Mesendoderm (in vitro differentiated cells): ENCODE measurements at regions not wholly inside any gene's neighbourhood (a gene's known extent, or its start where the extent isn't known, plus 50 kb on each side); places are given as distances from the start of the nearest gene placed in this dataset.
"Not testable (repeated sequence)": the region's sequence is repeated elsewhere in the genome, so short reads cannot be mapped to it uniquely, and the experiment has no call there.

Source experiments
- DNase-seq: peaks from one replicate; pipeline ENCODE4 v3.0.0; 2013
- H2AK5ac ChIP-seq: 2 replicates; pipeline ENCODE4 v1.6.1; 2013; ENCODE audit warnings: low read length, inconsistent platforms
- H2BK120ac ChIP-seq: 2 replicates; pipeline ENCODE4 v1.6.1; 2013; ENCODE audit warnings: low read depth, mild to moderate bottlenecking, low read length, moderate library complexity, mixed read lengths
- H2BK15ac ChIP-seq: replicated peaks from 2 replicates; pipeline ENCODE4 v1.6.1; 2013; ENCODE audit warnings: low read depth, mild to moderate bottlenecking, moderate library complexity
- H2BK5ac ChIP-seq: 2 replicates; pipeline ENCODE4 v1.6.1; 2013; ENCODE audit warnings: low read length, inconsistent platforms
- H3K18ac ChIP-seq: 2 replicates; pipeline ENCODE4 v1.6.1; 2013; ENCODE audit warnings: mild to moderate bottlenecking, low read length, mixed read lengths
- H3K23ac ChIP-seq: one replicate; pipeline ENCODE4 v1.6.1; 2013; ENCODE audit warnings: low read length
- H3K27ac ChIP-seq: 2 replicates; pipeline ENCODE4 v1.5.1; 2013; ENCODE audit warnings: low read depth, mild to moderate bottlenecking, inconsistent platforms, low read length, moderate library complexity
- H3K27me3 ChIP-seq: 2 replicates; pipeline ENCODE4 v1.6.1; 2013; ENCODE audit warnings: low read length, control low read depth, mild to moderate bottlenecking, inconsistent platforms; ENCODE audit not compliant: insufficient read depth, poor library complexity
- H3K36me3 ChIP-seq: 2 replicates; pipeline ENCODE4 v1.6.1; 2013; ENCODE audit warnings: low read length, inconsistent platforms; ENCODE audit not compliant: control insufficient read depth, insufficient read depth
- H3K4ac ChIP-seq: one replicate; pipeline ENCODE4 v1.6.1; 2013; ENCODE audit warnings: low read depth, mild to moderate bottlenecking, low read length, moderate library complexity
- H3K4me1 ChIP-seq: 2 replicates; pipeline ENCODE4 v1.6.1; 2013; ENCODE audit warnings: low read depth, low read length, inconsistent platforms; ENCODE audit not compliant: control insufficient read depth
- H3K4me2 ChIP-seq: 2 replicates; pipeline ENCODE4 v1.6.1; 2013; ENCODE audit warnings: low read length
- H3K4me3 ChIP-seq: 2 replicates; pipeline ENCODE4 v1.5.1; 2013; ENCODE audit warnings: mild to moderate bottlenecking, low read length
- H3K56ac ChIP-seq: one replicate; pipeline ENCODE4 v1.6.1; 2013; ENCODE audit warnings: low read length
- H3K79me1 ChIP-seq: 2 replicates; pipeline ENCODE4 v1.6.1; 2013; ENCODE audit warnings: low read length, inconsistent platforms
- H3K79me2 ChIP-seq: 2 replicates; pipeline ENCODE4 v1.6.1; 2013; ENCODE audit warnings: mild to moderate bottlenecking, low read length; ENCODE audit not compliant: control insufficient read depth, insufficient read depth
- H3K9ac ChIP-seq: 2 replicates; pipeline ENCODE4 v1.6.1; 2013; ENCODE audit warnings: low read length, inconsistent platforms
- H4K5ac ChIP-seq: one replicate; pipeline ENCODE4 v1.6.1; 2013; ENCODE audit warnings: low read length
- H4K8ac ChIP-seq: one replicate; pipeline ENCODE4 v1.6.1; 2013; ENCODE audit warnings: low read depth, mild to moderate bottlenecking, control low read depth, low read length, moderate library complexity
- WGBS: extraction: QIAGEN DNeasy Blood & Tissue Kit; methylation state at CpG from one replicate; pipeline ENCODE4 v1.1.7; 2013; ENCODE audit warnings: low lambda C conversion rate, missing lambda C conversion rate; ENCODE audit not compliant: insufficient coverage; ENCODE audit errors: extremely low coverage; 5-methylcytosine and 5-hydroxymethylcytosine counted together

DNA sequence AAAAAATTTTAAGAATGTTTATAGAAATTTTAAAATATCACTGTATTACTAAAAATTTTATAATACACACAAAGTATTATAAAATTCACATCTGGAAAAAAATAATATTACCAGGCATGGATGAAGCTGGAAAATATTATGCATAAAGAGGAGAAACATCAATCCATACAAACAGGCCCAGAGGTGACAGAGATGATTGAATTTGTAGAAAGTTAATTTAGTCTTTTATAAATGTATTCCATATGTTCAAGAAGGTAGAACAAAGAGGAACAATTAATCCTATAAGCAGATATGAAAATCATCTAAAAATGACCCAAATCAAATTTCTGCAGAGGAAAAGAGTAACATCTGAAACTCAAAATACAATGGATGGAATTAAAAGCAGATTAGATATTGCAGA is 605.2 kb upstream of the CELF4 start:
- H3K79me2 ChIP-seq, result no peaks in the 10 kb centered on the region
- H3K23ac ChIP-seq, result no peak overlapping the region
- H2BK15ac ChIP-seq, result no peak overlapping the region
- H4K8ac ChIP-seq, result no peak overlapping the region
- no peaks in the 10 kb centered on the region for H3K79me1 ChIP-seq
- no peak overlapping the region for H3K27ac ChIP-seq
- no peaks in the 10 kb centered on the region for H3K27me3 ChIP-seq
- H2AK5ac ChIP-seq, result no peak overlapping the region
- no peak overlapping the region for H3K9ac ChIP-seq
- H3K18ac ChIP-seq, result no peak overlapping the region
- no peak overlapping the region for H4K5ac ChIP-seq
- H2BK5ac ChIP-seq, result no peak overlapping the region
- no peak overlapping the region for H3K4ac ChIP-seq
- no peak overlapping the region for H2BK120ac ChIP-seq
- DNase-seq, result no peak
- no peak overlapping the region for H3K4me3 ChIP-seq
- H3K4me1 ChIP-seq, result no peaks in the 10 kb centered on the region
- no peaks in the 10 kb centered on the region for H3K36me3 ChIP-seq
- H3K4me2 ChIP-seq, result no peak overlapping the region
- H3K56ac ChIP-seq, result no peak overlapping the region

DNA sequence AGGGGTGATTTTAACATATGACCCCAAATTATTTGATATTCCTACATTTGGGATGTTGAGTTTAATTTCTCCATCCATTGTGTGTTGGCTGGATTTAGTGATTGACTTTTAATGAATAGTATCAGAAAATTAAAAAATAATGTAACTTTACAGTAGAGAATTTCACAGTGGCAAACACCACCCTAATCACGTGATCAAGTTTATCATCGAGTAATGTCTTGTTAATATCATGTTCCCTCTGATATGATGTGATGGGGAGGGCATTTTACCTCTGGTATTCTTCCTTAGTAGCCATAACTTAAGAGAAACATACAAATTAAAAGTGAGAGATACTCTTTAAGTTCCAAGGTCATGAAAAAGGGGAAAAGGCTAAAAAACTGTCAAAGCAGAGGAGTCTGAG is 602.0 kb upstream of the CELF4 start:
- H3K9ac ChIP-seq, result no peak overlapping the region

GRCh38 chr18:38153116-38153515 is 587.5 kb upstream of the CELF4 start:
- not testable (repeated sequence) for H2BK5ac ChIP-seq, H2BK120ac ChIP-seq

More for the DNA sequence above, 602.0 kb upstream of the CELF4 start:
- Histone ChIP-seq H3K4ac (no peak overlapping the region), H3K18ac (no peak overlapping the region), H3K4me1 (no peaks in the 10 kb centered on the region), H4K8ac (no peak overlapping the region), H2BK5ac (no peak overlapping the region), H2BK15ac (no peak overlapping the region), H2BK120ac (no peak overlapping the region), H3K79me2 (no peaks in the 10 kb centered on the region), H3K27ac (no peak overlapping the region), H3K27me3 (no peaks in the 10 kb centered on the region), H3K36me3 (no peaks in the 10 kb centered on the region), H3K56ac (no peak overlapping the region), H3K79me1 (no peaks in the 10 kb centered on the region), H3K4me2 (no peak overlapping the region), H3K4me3 (no peak overlapping the region), H3K23ac (no peak overlapping the region), H2AK5ac (no peak overlapping the region), H4K5ac (no peak overlapping the region)
- DNase-seq, result no peak
- no CpG with 5 or more reads among the region's 2 CpGs for WGBS

DNA sequence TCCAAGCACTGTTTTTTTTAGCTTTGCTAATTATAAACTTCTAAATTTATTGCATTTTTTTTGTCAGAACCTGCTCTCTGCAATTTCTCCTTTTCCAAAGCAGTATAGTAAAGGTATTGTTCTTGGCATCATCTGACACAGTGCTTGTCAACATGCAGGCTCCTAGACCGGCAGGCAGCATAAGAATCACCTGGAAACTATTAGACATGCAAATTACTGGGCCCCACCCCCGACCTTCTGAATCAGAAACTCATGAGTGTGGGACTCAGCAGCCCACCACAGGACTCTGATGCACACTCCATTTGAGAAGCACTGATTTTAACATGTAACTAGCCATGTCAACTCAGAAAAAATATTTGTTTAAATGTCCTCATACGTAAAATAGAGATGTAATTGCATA is 551.1 kb upstream of the CELF4 start:
- WGBS, result no CpG with 5 or more reads among the region's 3 CpGs
- Histone ChIP-seq H3K4me3 (no peak overlapping the region), H3K27me3 (no peaks in the 10 kb centered on the region)

More at GRCh38 chr18:38153116-38153515, 587.5 kb upstream of the CELF4 start:
- H4K8ac ChIP-seq, H3K79me2 ChIP-seq, H3K23ac ChIP-seq, H2BK15ac ChIP-seq, H3K4me3 ChIP-seq, H3K56ac ChIP-seq, H3K4ac ChIP-seq, H3K79me1 ChIP-seq, DNase-seq, H3K27ac ChIP-seq, H3K27me3 ChIP-seq, H3K9ac ChIP-seq, H4K5ac ChIP-seq, H3K4me2 ChIP-seq, H2AK5ac ChIP-seq, H3K18ac ChIP-seq, H3K36me3 ChIP-seq, H3K4me1 ChIP-seq: not testable (repeated sequence)

DNA sequence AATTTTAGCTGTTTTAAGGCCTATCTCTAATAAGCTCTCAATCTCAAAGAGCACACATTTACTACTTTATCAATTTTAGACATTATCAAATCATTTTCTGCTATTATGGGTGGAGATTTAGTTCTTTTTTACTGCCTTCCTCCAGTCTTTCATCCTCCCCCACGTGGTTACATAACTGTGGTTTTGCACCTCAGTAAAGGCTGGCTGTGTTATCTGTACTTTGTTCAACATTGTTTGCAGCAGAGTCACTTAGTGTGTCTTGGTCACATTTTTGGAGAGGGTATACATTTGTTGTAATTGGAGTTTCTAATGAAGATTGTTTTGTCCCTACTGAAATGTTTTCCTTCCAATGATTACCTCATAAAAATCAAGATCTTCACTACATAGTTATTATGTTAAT is 549.6 kb upstream of the CELF4 start:
- H4K8ac ChIP-seq, result peak overlapping the region; percentile 5
- H2BK120ac ChIP-seq, result no peak overlapping the region
- H3K23ac ChIP-seq, result no peak overlapping the region
- H3K4me2 ChIP-seq, result no peak overlapping the region
- no peak overlapping the region for H3K56ac ChIP-seq
- H3K79me2 ChIP-seq, result no peaks in the 10 kb centered on the region
- H3K18ac ChIP-seq, result no peak overlapping the region
- DNase-seq, result no peak
- H3K4ac ChIP-seq, result no peak overlapping the region
- no peaks in the 10 kb centered on the region for H3K27me3 ChIP-seq
- no peak overlapping the region for H3K9ac ChIP-seq
- no CpG with 5 or more reads among the region's 1 CpG for WGBS
- no peak overlapping the region for H3K27ac ChIP-seq
- no peaks in the 10 kb centered on the region for H3K79me1 ChIP-seq
- no peak overlapping the region for H2BK15ac ChIP-seq
- H2BK5ac ChIP-seq, result no peak overlapping the region
- H4K5ac ChIP-seq, result no peak overlapping the region
- H3K4me1 ChIP-seq, result no peaks in the 10 kb centered on the region
- no peak overlapping the region for H3K4me3 ChIP-seq
- no peaks in the 10 kb centered on the region for H3K36me3 ChIP-seq
- no peak overlapping the region for H2AK5ac ChIP-seq

More for the DNA sequence above, 551.1 kb upstream of the CELF4 start:
- Histone ChIP-seq H3K4me2 (no peak overlapping the region), H2AK5ac (no peak overlapping the region), H4K5ac (no peak overlapping the region), H3K4ac (no peak overlapping the region), H3K4me1 (no peaks in the 10 kb centered on the region), H3K36me3 (no peaks in the 10 kb centered on the region), H3K79me1 (no peaks in the 10 kb centered on the region), H3K18ac (no peak overlapping the region), H3K56ac (no peak overlapping the region), H3K23ac (no peak overlapping the region), H2BK120ac (no peak overlapping the region), H3K27ac (no peak overlapping the region), H2BK5ac (no peak overlapping the region), H2BK15ac (no peak overlapping the region), H4K8ac (no peak overlapping the region), H3K79me2 (no peaks in the 10 kb centered on the region), H3K9ac (no peak overlapping the region)
- DNase-seq, result no peak

DNA sequence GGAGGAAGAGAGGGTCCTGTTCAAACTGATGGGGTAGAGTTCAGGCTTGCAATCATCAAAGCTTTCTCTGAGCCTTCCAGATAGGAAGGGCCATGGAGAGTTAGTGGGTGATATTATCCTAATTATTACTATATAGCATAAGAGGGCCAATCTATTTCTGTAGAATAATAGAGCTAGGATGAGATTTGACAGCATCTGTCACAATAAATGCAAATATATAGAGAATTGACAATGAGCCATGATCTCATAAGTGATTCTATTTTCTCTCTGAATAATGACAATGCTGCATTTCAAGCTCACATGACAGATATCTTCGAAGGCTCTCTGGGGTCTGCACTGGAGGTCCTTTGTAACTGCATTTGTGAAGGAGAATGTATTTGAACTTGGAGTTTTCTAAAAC is 521.9 kb upstream of the CELF4 start:
- H3K56ac ChIP-seq, result no peak overlapping the region

More for the DNA sequence above, 521.9 kb upstream of the CELF4 start:
- H3K23ac ChIP-seq, result no peak overlapping the region
- no peak overlapping the region for H3K9ac ChIP-seq
- H3K4me3 ChIP-seq, result no peak overlapping the region
- no peaks in the 10 kb centered on the region for H3K36me3 ChIP-seq
- no peaks in the 10 kb centered on the region for H3K4me1 ChIP-seq
- H3K27me3 ChIP-seq, result no peaks in the 10 kb centered on the region
- no peak overlapping the region for H3K18ac ChIP-seq
- no peaks in the 10 kb centered on the region for H3K79me1 ChIP-seq
- H2BK120ac ChIP-seq, result no peak overlapping the region
- no peak overlapping the region for H2BK5ac ChIP-seq
- no peak for DNase-seq
- H3K4ac ChIP-seq, result no peak overlapping the region
- H2BK15ac ChIP-seq, result no peak overlapping the region
- no CpG with 5 or more reads among the region's 1 CpG for WGBS
- no peak overlapping the region for H3K27ac ChIP-seq
- H3K4me2 ChIP-seq, result no peak overlapping the region
- H4K5ac ChIP-seq, result no peak overlapping the region
- no peak overlapping the region for H2AK5ac ChIP-seq
- no peak overlapping the region for H4K8ac ChIP-seq
- H3K79me2 ChIP-seq, result no peaks in the 10 kb centered on the region
